ENCODE measurements at regions not wholly inside any gene's neighbourhood (a gene's known extent, or its start where the extent isn't known, plus 50 kb on each side); places are given as distances from the start of the nearest gene placed in this dataset.

DNA sequence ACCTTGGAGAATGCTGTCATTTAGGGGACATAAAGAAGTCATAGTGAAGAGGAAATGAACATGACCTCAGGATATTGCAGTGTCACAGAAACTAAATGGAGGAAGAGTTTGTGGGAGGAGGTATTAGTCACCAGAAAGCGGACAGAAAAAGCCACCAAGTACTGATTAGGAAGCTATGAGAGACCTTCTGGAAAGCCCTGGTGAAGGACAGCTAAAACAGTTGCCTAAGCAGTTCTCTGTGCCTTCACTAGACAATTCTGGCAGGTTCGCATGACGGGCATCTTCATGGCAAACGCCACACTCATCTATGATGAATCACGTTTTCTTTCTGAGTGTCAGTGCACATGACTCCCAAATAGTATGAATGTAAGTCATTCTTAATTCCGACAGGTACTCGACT, 325.8 kb downstream of the C11orf87 start:
- TF ChIP-seq, protein P1, sequence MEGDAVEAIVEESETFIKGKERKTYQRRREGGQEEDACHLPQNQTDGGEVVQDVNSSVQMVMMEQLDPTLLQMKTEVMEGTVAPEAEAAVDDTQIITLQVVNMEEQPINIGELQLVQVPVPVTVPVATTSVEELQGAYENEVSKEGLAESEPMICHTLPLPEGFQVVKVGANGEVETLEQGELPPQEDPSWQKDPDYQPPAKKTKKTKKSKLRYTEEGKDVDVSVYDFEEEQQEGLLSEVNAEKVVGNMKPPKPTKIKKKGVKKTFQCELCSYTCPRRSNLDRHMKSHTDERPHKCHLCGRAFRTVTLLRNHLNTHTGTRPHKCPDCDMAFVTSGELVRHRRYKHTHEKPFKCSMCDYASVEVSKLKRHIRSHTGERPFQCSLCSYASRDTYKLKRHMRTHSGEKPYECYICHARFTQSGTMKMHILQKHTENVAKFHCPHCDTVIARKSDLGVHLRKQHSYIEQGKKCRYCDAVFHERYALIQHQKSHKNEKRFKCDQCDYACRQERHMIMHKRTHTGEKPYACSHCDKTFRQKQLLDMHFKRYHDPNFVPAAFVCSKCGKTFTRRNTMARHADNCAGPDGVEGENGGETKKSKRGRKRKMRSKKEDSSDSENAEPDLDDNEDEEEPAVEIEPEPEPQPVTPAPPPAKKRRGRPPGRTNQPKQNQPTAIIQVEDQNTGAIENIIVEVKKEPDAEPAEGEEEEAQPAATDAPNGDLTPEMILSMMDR (IDR thresholded peaks at IDR 0.05): no peak
- no peak for TF ChIP-seq SIN3A (IDR thresholded peaks at IDR 0.05; ENCODE audit: borderline replicate concordance, insufficient read depth, low read depth, low read length)
- TF ChIP-seq POLR2AphosphoS5 (IDR thresholded peaks at IDR 0.05; ENCODE audit: low read depth, low read length): no peak

Data from Panc1 (cell line).